AG04449 (cell line): ENCODE measurements at regions not wholly inside any gene's neighbourhood (a gene's known extent, or its start where the extent isn't known, plus 50 kb on each side); places are given as distances from the start of the nearest gene placed in this dataset.
"Not testable (repeated sequence)": the region's sequence is repeated elsewhere in the genome, so short reads cannot be mapped to it uniquely, and the experiment has no call there.

Experiments
- CTCF ChIA-PET: fragments of 350-600 bp; formaldehyde crosslinking; extraction: SDS; loops from one replicate; lab custom pipeline; 2021; ENCODE audit warnings: antibody characterized with exemption; lab: Yijun Ruan, JAX
- POLR2A ChIA-PET: fragments of 400-600, 350-600 bp; formaldehyde crosslinking; extraction: SDS; loops from one replicate; lab custom pipeline; 2020; ENCODE audit warnings: antibody characterized with exemption, inconsistent platforms; lab: Yijun Ruan, JAX
- DNase-seq: peaks from one replicate; pipeline ENCODE4 v3.0.0-alpha.2; 2010; ENCODE audit warnings: low read depth, low spot score
- H3K4me3 ChIP-seq: 2 replicates; pipeline ENCODE4 v1.5.1; 2011; ENCODE audit warnings: low read depth, mild to moderate bottlenecking, control low read depth, low read length
- CTCF ChIP-seq: IDR thresholded peaks from one replicate; pipeline ENCODE4 v1.5.1; 2011; ENCODE audit warnings: mild to moderate bottlenecking, moderate library complexity, low read length, control low read depth, inconsistent platforms; ENCODE audit not compliant: insufficient read depth; ENCODE audit errors: missing control alignments

- TF ChIP-seq CTCF, result no peak
- no peak overlapping the region for H3K4me3 ChIP-seq
- DNase-seq, result no peak
- CTCF ChIA-PET, result interaction anchor here (0.5 to 1.3 kb wide), 5 partner anchors 27 to 450 kb away, joined by 3 to 5 read pairs (median 3); no protein-coding TSS in a partner anchor
- POLR2A ChIA-PET, result no interaction called here
Measured at GRCh38 chr1:234956821-234957329, 171.8 kb downstream of the TOMM20 start.

GRCh38 chr1:234955107-234955731 lies 173.4 kb downstream of the TOMM20 start:
- ChIA-PET CTCF (interaction anchor here (1.0 to 1.4 kb wide), 5 partner anchors 8 to 344 kb away, joined by 3 to 5 read pairs (median 3); no protein-coding TSS in a partner anchor), POLR2A (interaction anchor here (0.8 to 1.1 kb wide), 2 partner anchors 10 to 29 kb away, joined by 4 to 5 read pairs; no protein-coding TSS in a partner anchor)
- DNase-seq, result no peak
- H3K4me3 ChIP-seq, result no peak overlapping the region
- TF ChIP-seq CTCF, result no peak

GRCh38 chr1:234954613-234955012 lies 174.0 kb downstream of the TOMM20 start:
- no peak overlapping the region for H3K4me3 ChIP-seq
- ChIA-PET CTCF (interaction anchor here (1.1 to 1.4 kb wide), 3 partner anchors 10 to 343 kb away, joined by 3 read pairs; no protein-coding TSS in a partner anchor), POLR2A (no interaction called here)
- no peak for TF ChIP-seq CTCF
- DNase-seq, result no peak

- POLR2A ChIA-PET, result no interaction called here
Measured at GRCh38 chr1:234953655-234954405, 174.8 kb downstream of the TOMM20 start.

GRCh38 chr1:234950598-234950997 lies 178.0 kb downstream of the TOMM20 start:
- no peak for DNase-seq
- TF ChIP-seq CTCF, result no peak
- POLR2A ChIA-PET, result interaction anchor here (0.7 kb wide), 1 partner anchor 20 kb away, joined by 4 read pairs; no protein-coding TSS in a partner anchor
- CTCF ChIA-PET, result no interaction called here
- H3K4me3 ChIP-seq, result no peak overlapping the region

More at GRCh38 chr1:234953655-234954405, 174.8 kb downstream of the TOMM20 start:
- DNase-seq, result no peak
- TF ChIP-seq CTCF, result no peak
- H3K4me3 ChIP-seq, result no peak overlapping the region
- CTCF ChIA-PET, result interaction anchor here (1.1 to 1.4 kb wide), 2 partner anchors 9 to 343 kb away, joined by 3 read pairs; no protein-coding TSS in a partner anchor

GRCh38 chr1:234949528-234949927 lies 179.1 kb downstream of the TOMM20 start:
- DNase-seq, CTCF ChIA-PET, H3K4me3 ChIP-seq, POLR2A ChIA-PET: not testable (repeated sequence)
